Body of pancreas (tissue), 4 donors: ENCODE measurements at regions not wholly inside any gene's neighbourhood (a gene's known extent, or its start where the extent isn't known, plus 50 kb on each side); places are given as distances from the start of the nearest gene placed in this dataset.
"Not testable (repeated sequence)": the region's sequence is repeated elsewhere in the genome, so short reads cannot be mapped to it uniquely, and the experiment has no call there.

Source experiments
- ATAC-seq: fragments of 150-250 bp; one replicate; pipeline ENCODE4 v1.9.1; 2016
- DNase-seq, 4 donors: peaks; one replicate each; pipeline ENCODE4 v3.0.0-alpha.2; 2019
- H3K27ac ChIP-seq, 4 donors: fragments of 200-600 bp; sonication (generic); 1 replicate in 3 of 4; 2 replicates in 1 of 4; pipeline versions ENCODE4 v1.5.1 to v1.6.1; 2016 to 2019; ENCODE audit warnings: mild to moderate bottlenecking in 1 of 4, mixed read lengths in 1 of 4, moderate library complexity in 1 of 4
- H3K27me3 ChIP-seq, 2 donors: fragments of 200-600 bp; sonication (generic); one replicate each; pipeline ENCODE4 v1.6.0; 2016; ENCODE audit warnings: mild to moderate bottlenecking in 1 of 2
- H3K36me3 ChIP-seq, 2 donors: fragments of 200-600 bp; sonication (generic); replicated peaks in 1 of 2; 2 replicates each; pipeline ENCODE4 v1.5.1; 2016; ENCODE audit warnings: low read depth in 2 of 2; ENCODE audit not compliant: insufficient read depth in 1 of 2
- H3K4me1 ChIP-seq: fragments of 200-600 bp; sonication (generic); one replicate; pipeline ENCODE4 v1.6.0; 2016
- H3K4me3 ChIP-seq, 2 donors: fragments of 200-600 bp; sonication (generic); 1 replicate in 1 of 2; 2 replicates in 1 of 2; pipeline ENCODE4 v1.5.1; 2016 to 2019
- H3K9me3 ChIP-seq, 3 donors: fragments of 200-600 bp; sonication (generic); 1 replicate in 2 of 3; 2 replicates in 1 of 3; pipeline ENCODE4 v1.5.1; 2016
- CTCF ChIP-seq, 7 experiments: fragments of 450-650 bp in 4 of 7; fragments of 200-600 bp in 3 of 7; sonication (generic) in 3 of 7; IDR thresholded peaks; one replicate each; pipeline ENCODE4 v1.5.1; 2016 to 2019; ENCODE audit warnings: antibody characterized with exemption in 7 of 7
- POLR2A ChIP-seq, 3 donors: fragments of 450-650 bp; IDR thresholded peaks; one replicate each; pipeline ENCODE4 v1.6.1; 2016; ENCODE audit warnings: antibody characterized with exemption in 3 of 3, mild to moderate bottlenecking in 2 of 3
- WGBS, 2 donors: methylation state at CpG; one replicate each; pipeline ENCODE4 v1.1.5; 2017; 5-methylcytosine and 5-hydroxymethylcytosine counted together
- intact Hi-C: fragments of 100-400 bp; cut with DNase I; formaldehyde crosslinking; loops from one replicate; pipeline ENCODE4 v1.15.1; 2023

GRCh38 chr3:69688400-69688799 lies 50.9 kb upstream of the MITF start:
- WGBS, 2 donors: 44 to 55% methylated on average over 1 of the region's 1 CpG

GRCh38 chr3:69687641-69688040 lies 51.6 kb upstream of the MITF start:
- WGBS, 2 donors: 73 to 79% methylated on average over 5 of the region's 5 CpGs
- Histone ChIP-seq H3K27me3 (no peaks in the 10 kb centered on the region), H3K27ac (no peak overlapping the region), H3K4me1 (no peaks in the 10 kb centered on the region), H3K4me3 (no peak overlapping the region), H3K9me3 (no peaks in the 10 kb centered on the region), H3K36me3 (no peaks in the 10 kb centered on the region)
- no peak for ATAC-seq
- intact Hi-C loops: loop anchor here (5.0 kb wide), 1 partner anchor 260 kb away; no protein-coding TSS in a partner anchor
- DNase-seq: no peak
- TF ChIP-seq POLR2A (IDR thresholded peaks at IDR 0.05) (no peak), CTCF (IDR thresholded peaks at IDR 0.05) (no peak)

More at GRCh38 chr3:69688400-69688799, 50.9 kb upstream of the MITF start:
- Histone ChIP-seq H3K4me3 (no peak overlapping the region), H3K27me3 (no peaks in the 10 kb centered on the region), H3K27ac (no peak overlapping the region), H3K9me3 (no peaks in the 10 kb centered on the region), H3K36me3 (no peaks in the 10 kb centered on the region), H3K4me1 (no peaks in the 10 kb centered on the region)
- intact Hi-C loops: loop anchor here (5.0 kb wide), 1 partner anchor 259 kb away; no protein-coding TSS in a partner anchor
- no peak for TF ChIP-seq POLR2A (IDR thresholded peaks at IDR 0.05)
- no peak for ATAC-seq
- DNase-seq: no peak

GRCh38 chr3:69686056-69686455 lies 53.2 kb upstream of the MITF start:
- no peak for TF ChIP-seq POLR2A (IDR thresholded peaks at IDR 0.05)
- 77% methylated on average over 3 of the region's 3 CpGs for WGBS, 2 donors
- ATAC-seq (no peak), DNase-seq (no peak)
- H3K4me1 ChIP-seq: no peaks in the 10 kb centered on the region
- intact Hi-C loops: loop anchor here (5.0 kb wide), 1 partner anchor 261 kb away; no protein-coding TSS in a partner anchor
- H3K27me3 ChIP-seq: no peaks in the 10 kb centered on the region
- H3K27ac ChIP-seq: no peak overlapping the region
- no peaks in the 10 kb centered on the region for H3K9me3 ChIP-seq
- no peaks in the 10 kb centered on the region for H3K36me3 ChIP-seq
- H3K4me3 ChIP-seq: no peak overlapping the region

GRCh38 chr3:69684309-69684961 lies 54.8 kb upstream of the MITF start:
- intact Hi-C loops: no loop called here
- Histone ChIP-seq H3K27me3 (no peaks in the 10 kb centered on the region), H3K36me3 (no peaks in the 10 kb centered on the region), H3K4me3 (no peak overlapping the region), H3K27ac (no peak overlapping the region), H3K4me1 (no peaks in the 10 kb centered on the region), H3K9me3 (no peaks in the 10 kb centered on the region)
- TF ChIP-seq POLR2A (IDR thresholded peaks at IDR 0.05) (no peak), CTCF (IDR thresholded peaks at IDR 0.05) (no peak)
- ATAC-seq (no peak), DNase-seq (no peak)
- WGBS, 2 donors: 79 to 91% methylated on average over 2 of the region's 2 CpGs

- 44 to 55% methylated on average over 4 of the region's 4 CpGs for whole genome bisulfite sequencing, 2 donors
- Histone ChIP-seq H3K4me3 (no peak overlapping the region), H3K27ac (no peak overlapping the region), H3K4me1 (no peaks in the 10 kb centered on the region), H3K27me3 (no peaks in the 10 kb centered on the region), H3K9me3 (no peaks in the 10 kb centered on the region), H3K36me3 (no peaks in the 10 kb centered on the region)
- no peak for ATAC-seq
- DNase-seq: no peak
- intact Hi-C loops: no loop called here
- no peak for TF ChIP-seq CTCF (IDR thresholded peaks at IDR 0.05)
- no peak for TF ChIP-seq POLR2A (IDR thresholded peaks at IDR 0.05)
Observed at GRCh38 chr3:69683082-69683806, 56.0 kb upstream of the MITF start.

GRCh38 chr3:69677456-69677855 lies 61.8 kb upstream of the MITF start:
- H3K4me3 ChIP-seq, H3K4me1 ChIP-seq, ATAC-seq, H3K9me3 ChIP-seq, H3K36me3 ChIP-seq, H3K27ac ChIP-seq, DNase-seq, H3K27me3 ChIP-seq: not testable (repeated sequence)
- intact Hi-C loops: loop anchor here (10.0 kb wide), 1 partner anchor 513 kb away; no protein-coding TSS in a partner anchor
- 91 to 97% methylated on average over 6 to 21 of the region's 30 CpGs for WGBS, 2 donors
